ENCODE measurements at regions not wholly inside any gene's neighbourhood (a gene's known extent, or its start where the extent isn't known, plus 50 kb on each side); places are given as distances from the start of the nearest gene placed in this dataset.

DNA sequence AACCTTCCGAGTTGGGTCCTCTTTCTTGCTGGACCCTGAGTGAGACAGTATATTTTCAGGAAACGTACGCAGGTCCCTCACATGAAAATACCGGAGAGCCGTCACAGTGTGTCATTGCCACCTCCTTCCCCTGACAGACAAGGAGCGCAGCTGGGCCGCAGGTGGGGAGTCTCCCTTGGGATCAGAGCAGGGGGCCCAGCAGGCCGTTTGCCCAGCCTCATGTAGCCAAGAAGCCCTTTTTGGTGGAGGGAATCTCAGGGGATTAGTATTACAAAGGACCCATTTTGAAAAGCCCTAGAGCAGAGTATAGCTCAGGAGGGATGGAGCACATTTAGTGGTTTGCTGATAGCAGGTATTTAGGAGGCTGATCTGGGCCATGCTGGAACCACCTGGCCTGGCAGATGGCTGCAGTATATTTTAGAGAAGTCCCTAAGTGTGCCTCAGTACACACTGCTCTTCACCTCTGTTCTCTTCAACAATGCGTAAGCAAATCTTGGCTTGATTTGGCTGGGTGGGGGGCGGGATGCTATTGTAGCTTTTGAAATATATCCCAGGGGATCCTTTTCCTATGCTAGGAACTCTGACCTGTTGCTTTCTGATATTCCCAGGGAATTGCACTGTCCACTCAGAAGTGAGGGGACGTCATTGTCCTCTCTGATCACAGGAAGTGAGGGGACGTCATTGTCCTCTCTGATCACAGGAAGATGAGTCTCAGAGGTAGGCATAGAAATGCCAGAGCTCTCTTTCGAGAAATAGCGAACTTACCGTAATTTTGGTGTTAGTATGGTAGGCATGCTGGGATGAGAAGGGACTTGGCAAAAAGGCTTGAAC, 171.9 kb downstream of the HRH4 start:
- no peaks in the 10 kb centered on the region for H3K79me1 ChIP-seq (ENCODE audit: low read depth, low read length)
- no peak overlapping the region for H3K9ac ChIP-seq (ENCODE audit: low read depth, low read length, poor library complexity)
- H4K8ac ChIP-seq (ENCODE audit: low read depth, low read length) = no peak overlapping the region
- DNase-seq (ENCODE audit: low spot score) = no peak
- H2AK5ac ChIP-seq (ENCODE audit: low read depth, low read length) = peak overlapping the region; percentile 22
- H2BK120ac ChIP-seq (ENCODE audit: low read depth, low read length) = no peak overlapping the region
- H3K4me3 ChIP-seq (ENCODE audit: low read length in 2 of 2) = no peak overlapping the region
- no peak overlapping the region for H3K4me2 ChIP-seq (ENCODE audit: insufficient read depth, low read length, poor library complexity, severe bottlenecking)
- no peak overlapping the region for H3K27ac ChIP-seq (replicated peaks; ENCODE audit: low read length)
- H3K14ac ChIP-seq (ENCODE audit: low read length) = no peak overlapping the region
- peak overlapping the region; percentile 51 for H2AFZ ChIP-seq (ENCODE audit: low read length)
- no peaks in the 10 kb centered on the region for H3K36me3 ChIP-seq (replicated peaks in 1 of 2; ENCODE audit: control insufficient read depth in 2 of 2, insufficient read depth in 2 of 2, low read length in 2 of 2)
- peaks cover 0 to 9% of the 10 kb centered on the region in 2 donors for H3K4me1 ChIP-seq (ENCODE audit: control insufficient read depth in 2 of 2, insufficient read depth in 1 of 2, low read depth in 1 of 2, low read length in 2 of 2)
- no peak overlapping the region for H4K91ac ChIP-seq (ENCODE audit: low read depth, low read length, poor library complexity)
- no peak overlapping the region for H2BK15ac ChIP-seq (ENCODE audit: low read length)
- no CpG with 5 or more reads among the region's 15 CpGs for WGBS, 2 donors (ENCODE audit: extremely low coverage in 2 of 2, insufficient read length in 2 of 2, insufficient replicate concordance in 1 of 2)
- H3K18ac ChIP-seq (ENCODE audit: low read length) = peak overlapping the region; percentile 76
- no peak overlapping the region for H3K4ac ChIP-seq (ENCODE audit: low read length)
- H3K27me3 ChIP-seq (ENCODE audit: control insufficient read depth in 3 of 3, insufficient read depth in 3 of 3, low read depth in 1 of 3, low read length in 3 of 3) = peaks cover 0 to 3% (median 0%) of the 10 kb centered on the region in 3 experiments
- peak overlapping the region; percentile 38 for H3K23ac ChIP-seq (ENCODE audit: low read depth, low read length, poor library complexity)
- no peak overlapping the region for H2BK5ac ChIP-seq (ENCODE audit: low read length)
- H2BK12ac ChIP-seq (ENCODE audit: low read length) = no peak overlapping the region
- H3K9me3 ChIP-seq (replicated peaks in 1 of 2; ENCODE audit: control insufficient read depth in 2 of 2, insufficient read depth in 1 of 2, low read depth in 1 of 2, low read length in 2 of 2) = no peaks in the 10 kb centered on the region

DNA sequence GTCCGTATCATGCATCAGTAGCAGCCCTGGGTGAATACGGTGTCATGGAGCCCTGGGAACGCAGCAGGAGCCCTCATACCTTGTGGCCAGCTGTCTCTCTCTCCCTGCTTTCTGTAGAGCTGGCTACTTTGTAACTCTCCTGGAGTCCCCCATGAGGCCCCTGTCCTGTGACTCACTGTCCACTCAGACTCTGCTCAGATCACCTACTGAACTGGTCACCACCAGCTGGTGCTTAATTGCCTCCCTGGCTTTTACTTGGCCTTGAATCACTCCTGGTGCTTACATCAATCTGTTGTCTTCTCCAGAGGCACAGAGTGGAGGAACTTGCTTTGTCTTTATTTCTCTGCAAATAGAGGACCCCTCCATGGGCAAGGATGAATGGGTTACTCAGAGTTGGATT, 172.7 kb downstream of the HRH4 start:
- Histone ChIP-seq H2BK5ac (ENCODE audit: low read length) (no peak overlapping the region), H2AK5ac (ENCODE audit: low read depth, low read length) (no peak overlapping the region), H3K4me1 (ENCODE audit: control insufficient read depth in 2 of 2, insufficient read depth in 1 of 2, low read depth in 1 of 2, low read length in 2 of 2) (peaks cover 0 to 9% of the 10 kb centered on the region in 2 donors), H3K27me3 (ENCODE audit: control insufficient read depth in 3 of 3, insufficient read depth in 3 of 3, low read depth in 1 of 3, low read length in 3 of 3) (peaks cover 0 to 3% (median 0%) of the 10 kb centered on the region in 3 experiments), H4K8ac (ENCODE audit: low read depth, low read length) (no peak overlapping the region), H3K36me3 (replicated peaks in 1 of 2; ENCODE audit: control insufficient read depth in 2 of 2, insufficient read depth in 2 of 2, low read length in 2 of 2) (no peaks in the 10 kb centered on the region), H3K79me1 (ENCODE audit: low read depth, low read length) (no peaks in the 10 kb centered on the region), H4K91ac (ENCODE audit: low read depth, low read length, poor library complexity) (no peak overlapping the region), H3K14ac (ENCODE audit: low read length) (no peak overlapping the region), H3K27ac (replicated peaks; ENCODE audit: low read length) (no peak overlapping the region), H3K4me3 (ENCODE audit: low read length in 2 of 2) (no peak overlapping the region), H2BK15ac (ENCODE audit: low read length) (no peak overlapping the region), H2AFZ (ENCODE audit: low read length) (peak overlapping the region; percentile 51), H3K4ac (ENCODE audit: low read length) (no peak overlapping the region), H2BK12ac (ENCODE audit: low read length) (no peak overlapping the region), H3K4me2 (ENCODE audit: insufficient read depth, low read length, poor library complexity, severe bottlenecking) (no peak overlapping the region), H3K23ac (ENCODE audit: low read depth, low read length, poor library complexity) (no peak overlapping the region), H3K9ac (ENCODE audit: low read depth, low read length, poor library complexity) (no peak overlapping the region), H2BK120ac (ENCODE audit: low read depth, low read length) (no peak overlapping the region), H3K9me3 (replicated peaks in 1 of 2; ENCODE audit: control insufficient read depth in 2 of 2, insufficient read depth in 1 of 2, low read depth in 1 of 2, low read length in 2 of 2) (no peaks in the 10 kb centered on the region), H3K18ac (ENCODE audit: low read length) (no peak overlapping the region)
- no peak for DNase-seq (ENCODE audit: low spot score)
- no CpG with 5 or more reads among the region's 3 CpGs for WGBS, 2 donors (ENCODE audit: extremely low coverage in 2 of 2, insufficient read length in 2 of 2, insufficient replicate concordance in 1 of 2)

DNA sequence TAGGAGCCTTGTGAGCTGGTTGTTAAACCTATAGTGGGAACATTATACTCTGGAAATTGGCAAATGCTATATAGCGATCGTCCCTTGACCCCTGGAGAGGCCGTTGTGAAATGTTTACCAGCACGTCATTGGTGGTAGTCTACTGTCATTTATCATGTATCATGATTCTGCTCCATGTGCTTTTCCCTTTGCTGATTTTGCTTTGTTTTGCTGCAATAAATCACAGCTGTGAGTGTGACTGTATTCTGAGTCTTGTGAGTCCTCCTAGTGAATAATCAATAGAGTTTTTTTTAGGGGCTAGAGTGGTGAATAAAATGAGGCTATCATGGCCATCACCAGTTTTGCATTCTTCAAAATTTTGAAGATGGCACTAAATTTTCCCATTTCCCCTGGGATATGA, 189.1 kb downstream of the HRH4 start:
- H2AK5ac ChIP-seq (ENCODE audit: low read depth, low read length) = no peak overlapping the region
- H2BK12ac ChIP-seq (ENCODE audit: low read length) = no peak overlapping the region
- no peak overlapping the region for H2BK15ac ChIP-seq (ENCODE audit: low read length)
- no CpG with 5 or more reads among the region's 4 CpGs for WGBS, 2 donors (ENCODE audit: extremely low coverage in 2 of 2, insufficient read length in 2 of 2, insufficient replicate concordance in 1 of 2)
- no peak overlapping the region for H3K4ac ChIP-seq (ENCODE audit: low read length)
- no peak overlapping the region for H3K4me2 ChIP-seq (ENCODE audit: insufficient read depth, low read length, poor library complexity, severe bottlenecking)
- no peak for DNase-seq (ENCODE audit: low spot score)
- H2BK5ac ChIP-seq (ENCODE audit: low read length) = no peak overlapping the region
- no peak overlapping the region for H3K23ac ChIP-seq (ENCODE audit: low read depth, low read length, poor library complexity)
- H4K8ac ChIP-seq (ENCODE audit: low read depth, low read length) = no peak overlapping the region
- H3K9me3 ChIP-seq (replicated peaks in 1 of 2; ENCODE audit: control insufficient read depth in 2 of 2, insufficient read depth in 1 of 2, low read depth in 1 of 2, low read length in 2 of 2) = peaks cover 0 to 3% of the 10 kb centered on the region in 2 donors
- no peaks in the 10 kb centered on the region for H3K4me1 ChIP-seq (ENCODE audit: control insufficient read depth in 2 of 2, insufficient read depth in 1 of 2, low read depth in 1 of 2, low read length in 2 of 2)
- no peaks in the 10 kb centered on the region for H3K79me1 ChIP-seq (ENCODE audit: low read depth, low read length)
- no peak overlapping the region for H3K27ac ChIP-seq (replicated peaks; ENCODE audit: low read length)
- H3K36me3 ChIP-seq (replicated peaks in 1 of 2; ENCODE audit: control insufficient read depth in 2 of 2, insufficient read depth in 2 of 2, low read length in 2 of 2) = no peaks in the 10 kb centered on the region
- H3K14ac ChIP-seq (ENCODE audit: low read length) = no peak overlapping the region
- H3K9ac ChIP-seq (ENCODE audit: low read depth, low read length, poor library complexity) = no peak overlapping the region
- H3K27me3 ChIP-seq (ENCODE audit: control insufficient read depth in 3 of 3, insufficient read depth in 3 of 3, low read depth in 1 of 3, low read length in 3 of 3) = no peaks in the 10 kb centered on the region
- no peak overlapping the region for H2AFZ ChIP-seq (ENCODE audit: low read length)
- no peak overlapping the region for H2BK120ac ChIP-seq (ENCODE audit: low read depth, low read length)
- no peak overlapping the region for H3K4me3 ChIP-seq (ENCODE audit: low read length in 2 of 2)
- H3K18ac ChIP-seq (ENCODE audit: low read length) = no peak overlapping the region
- no peak overlapping the region for H4K91ac ChIP-seq (ENCODE audit: low read depth, low read length, poor library complexity)

DNA sequence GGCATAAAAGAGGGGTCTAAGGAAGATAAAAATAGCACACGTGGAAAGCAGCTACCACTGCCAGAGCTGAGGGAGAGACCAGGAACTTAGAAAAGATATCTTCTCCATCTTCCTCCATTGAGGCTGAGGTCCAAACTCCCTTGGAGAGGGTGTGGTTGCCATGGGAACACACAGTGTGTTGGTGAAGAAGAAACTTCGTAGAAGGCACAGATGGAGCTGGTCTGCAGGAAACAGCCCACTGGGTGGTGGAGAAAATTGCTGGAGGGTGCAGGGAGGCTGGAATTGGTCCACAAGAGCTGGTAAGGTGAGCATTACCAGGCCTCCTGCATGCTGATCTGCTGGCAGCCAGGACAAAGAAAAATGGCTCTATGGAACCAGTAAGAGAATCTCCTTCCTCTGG, 191.0 kb downstream of the HRH4 start:
- H3K23ac ChIP-seq (ENCODE audit: low read depth, low read length, poor library complexity) = no peak overlapping the region
- no peaks in the 10 kb centered on the region for H3K27me3 ChIP-seq (ENCODE audit: control insufficient read depth in 3 of 3, insufficient read depth in 3 of 3, low read depth in 1 of 3, low read length in 3 of 3)
- no peak overlapping the region for H3K14ac ChIP-seq (ENCODE audit: low read length)
- no peak overlapping the region for H2AK5ac ChIP-seq (ENCODE audit: low read depth, low read length)
- H3K79me1 ChIP-seq (ENCODE audit: low read depth, low read length) = no peaks in the 10 kb centered on the region
- H2BK12ac ChIP-seq (ENCODE audit: low read length) = no peak overlapping the region
- H3K4me1 ChIP-seq (ENCODE audit: control insufficient read depth in 2 of 2, insufficient read depth in 1 of 2, low read depth in 1 of 2, low read length in 2 of 2) = no peaks in the 10 kb centered on the region
- H4K8ac ChIP-seq (ENCODE audit: low read depth, low read length) = no peak overlapping the region
- no peak overlapping the region for H4K91ac ChIP-seq (ENCODE audit: low read depth, low read length, poor library complexity)
- peaks cover 0 to 3% of the 10 kb centered on the region in 2 donors for H3K9me3 ChIP-seq (replicated peaks in 1 of 2; ENCODE audit: control insufficient read depth in 2 of 2, insufficient read depth in 1 of 2, low read depth in 1 of 2, low read length in 2 of 2)
- H3K4me3 ChIP-seq (ENCODE audit: low read length in 2 of 2) = no peak overlapping the region
- H3K4ac ChIP-seq (ENCODE audit: low read length) = no peak overlapping the region
- no peaks in the 10 kb centered on the region for H3K36me3 ChIP-seq (replicated peaks in 1 of 2; ENCODE audit: control insufficient read depth in 2 of 2, insufficient read depth in 2 of 2, low read length in 2 of 2)
- H2BK15ac ChIP-seq (ENCODE audit: low read length) = no peak overlapping the region
- H3K9ac ChIP-seq (ENCODE audit: low read depth, low read length, poor library complexity) = no peak overlapping the region
- no peak overlapping the region for H3K27ac ChIP-seq (replicated peaks; ENCODE audit: low read length)
- no CpG with 5 or more reads among the region's 2 CpGs for WGBS, 2 donors (ENCODE audit: extremely low coverage in 2 of 2, insufficient read length in 2 of 2, insufficient replicate concordance in 1 of 2)
- H3K4me2 ChIP-seq (ENCODE audit: insufficient read depth, low read length, poor library complexity, severe bottlenecking) = no peak overlapping the region
- H2AFZ ChIP-seq (ENCODE audit: low read length) = no peak overlapping the region
- H3K18ac ChIP-seq (ENCODE audit: low read length) = no peak overlapping the region
- H2BK120ac ChIP-seq (ENCODE audit: low read depth, low read length) = no peak overlapping the region
- H2BK5ac ChIP-seq (ENCODE audit: low read length) = no peak overlapping the region
- no peak for DNase-seq (ENCODE audit: low spot score)
